Adrenal gland (tissue), 9 donors: ENCODE measurements at regions not wholly inside any gene's neighbourhood (a gene's known extent, or its start where the extent isn't known, plus 50 kb on each side); places are given as distances from the start of the nearest gene placed in this dataset.

Source experiments
- DNase-seq, 7 donors: peaks; one replicate each; pipeline ENCODE4 v3.0.0-alpha.2; 2019 to 2020
- H3K27ac ChIP-seq, 5 donors: fragments of 200-600 bp; sonication (generic) in 4 of 5; 1 replicate in 3 of 5; 2 replicates in 2 of 5; pipeline versions ENCODE4 v1.5.1 to v1.8.0; 2016 to 2020; ENCODE audit warnings: mild to moderate bottlenecking in 1 of 5
- H3K27me3 ChIP-seq: fragments of 200-600 bp; 2 replicates; pipeline ENCODE4 v1.8.0; 2021
- H3K36me3 ChIP-seq, 2 donors: fragments of 200-600 bp; replicated peaks in 1 of 2; 1 replicate in 1 of 2; 2 replicates in 1 of 2; pipeline versions ENCODE4 v1.5.1 to v1.8.0; 2018 to 2022
- H3K4me1 ChIP-seq, 2 donors: fragments of 200-600 bp; replicated peaks in 1 of 2; 1 replicate in 1 of 2; 2 replicates in 1 of 2; pipeline versions ENCODE4 v1.5.1 to v1.8.0; 2018 to 2021
- H3K4me3 ChIP-seq, 4 donors: fragments of 200-600 bp; sonication (generic) in 3 of 4; one replicate each; pipeline ENCODE4 v1.5.1; 2016 to 2018
- H3K9me3 ChIP-seq, 3 donors: fragments of 200-600 bp; sonication (generic) in 1 of 3; replicated peaks in 1 of 3; 1 replicate in 2 of 3; 2 replicates in 1 of 3; pipeline versions ENCODE4 v1.5.1 to v1.8.0; 2016 to 2021
- POLR2A ChIP-seq, 2 donors: fragments of 450-650 bp; IDR thresholded peaks; one replicate each; pipeline ENCODE4 v1.6.1; 2017; ENCODE audit warnings: antibody characterized with exemption in 2 of 2, mild to moderate bottlenecking in 2 of 2, moderate library complexity in 1 of 2
- WGBS, 4 donors: extraction: QIAGEN DNeasy Blood & Tissue Kit in 2 of 4; methylation state at CpG; one replicate each; pipeline versions ENCODE4 v1.1.5 to v1.1.7; 2013 to 2017; 5-methylcytosine and 5-hydroxymethylcytosine counted together
- intact Hi-C, 2 donors: fragments of 100-400 bp; cut with DNase I; formaldehyde crosslinking; loops; one replicate each; pipeline versions ENCODE4 v1.14.1 to v1.15.0; 2022 to 2023
- small RNA-seq, 2 donors: library from RNA; depleted of rRNA; stranded (forward); fragments of <200 nt; gene quantifications; one replicate each; pipeline ENCODE3, GENCODE V24; 2016
- TF ChIP-seq, protein P1 (sequence below), 6 experiments: fragments of 450-650 bp in 4 of 6; fragments of 200-600 bp in 2 of 6; sonication (generic) in 1 of 6; IDR thresholded peaks; 1 replicate in 5 of 6; 2 replicates in 1 of 6; pipeline versions ENCODE4 v1.5.1 to v1.8.0; 2016 to 2021; ENCODE audit warnings: antibody characterized with exemption in 6 of 6, mild to moderate bottlenecking in 2 of 6, moderate library complexity in 1 of 6
- donor health status: healthy with polysubstance abuse.
- donor health status: Bipolar disorder and iron deficiency.
- donor health status: DM: yes; HTN: yes; CAD: no.
- donor health status: DM: no; HTN: no; CAD: no.
- donor health status: DM: no; HTN: no; CAD: no.

DNA sequence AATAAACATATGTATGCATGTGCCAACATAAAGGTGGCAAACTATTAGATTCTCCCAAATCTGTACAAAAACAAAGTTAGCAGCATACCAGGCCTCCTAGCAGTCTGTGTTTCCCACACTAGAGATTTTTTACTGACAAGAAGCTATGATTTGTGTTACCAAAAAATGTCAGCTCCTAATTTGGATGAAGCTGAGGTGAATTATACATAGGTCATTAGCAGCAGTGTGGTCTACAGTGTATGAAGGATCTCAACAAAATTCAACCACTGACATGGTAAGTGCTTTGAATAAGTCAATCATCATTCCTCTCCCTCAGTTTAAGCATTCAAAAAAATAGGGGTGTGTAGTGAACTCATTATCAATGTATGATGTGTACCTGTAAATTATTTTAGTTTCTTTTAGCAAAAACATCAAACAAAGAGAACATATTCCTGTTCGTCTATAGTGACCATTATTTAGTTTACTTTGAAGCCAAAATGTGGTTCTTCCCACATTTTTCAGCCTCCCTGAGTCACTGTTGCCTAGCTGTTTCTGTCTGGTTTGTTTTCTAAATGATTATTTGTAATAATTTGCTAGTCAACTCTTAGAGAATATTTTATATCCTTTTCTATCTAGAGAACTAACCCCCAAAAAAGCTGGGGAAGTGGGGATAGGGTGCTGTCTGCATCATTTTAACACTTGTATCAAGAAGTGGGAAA, 52.1 kb upstream of the RGMB start:
- intact Hi-C loops = no loop called here
- DNase-seq = no peak
- Histone ChIP-seq H3K27ac (no peak overlapping the region), H3K27me3 (no peaks in the 10 kb centered on the region), H3K36me3 (no peaks in the 10 kb centered on the region), H3K9me3 (no peaks in the 10 kb centered on the region), H3K4me3 (no peak overlapping the region), H3K4me1 (no peaks in the 10 kb centered on the region)
- no peak for TF ChIP-seq POLR2A (IDR thresholded peaks at IDR 0.05)
- TF ChIP-seq, protein P1, sequence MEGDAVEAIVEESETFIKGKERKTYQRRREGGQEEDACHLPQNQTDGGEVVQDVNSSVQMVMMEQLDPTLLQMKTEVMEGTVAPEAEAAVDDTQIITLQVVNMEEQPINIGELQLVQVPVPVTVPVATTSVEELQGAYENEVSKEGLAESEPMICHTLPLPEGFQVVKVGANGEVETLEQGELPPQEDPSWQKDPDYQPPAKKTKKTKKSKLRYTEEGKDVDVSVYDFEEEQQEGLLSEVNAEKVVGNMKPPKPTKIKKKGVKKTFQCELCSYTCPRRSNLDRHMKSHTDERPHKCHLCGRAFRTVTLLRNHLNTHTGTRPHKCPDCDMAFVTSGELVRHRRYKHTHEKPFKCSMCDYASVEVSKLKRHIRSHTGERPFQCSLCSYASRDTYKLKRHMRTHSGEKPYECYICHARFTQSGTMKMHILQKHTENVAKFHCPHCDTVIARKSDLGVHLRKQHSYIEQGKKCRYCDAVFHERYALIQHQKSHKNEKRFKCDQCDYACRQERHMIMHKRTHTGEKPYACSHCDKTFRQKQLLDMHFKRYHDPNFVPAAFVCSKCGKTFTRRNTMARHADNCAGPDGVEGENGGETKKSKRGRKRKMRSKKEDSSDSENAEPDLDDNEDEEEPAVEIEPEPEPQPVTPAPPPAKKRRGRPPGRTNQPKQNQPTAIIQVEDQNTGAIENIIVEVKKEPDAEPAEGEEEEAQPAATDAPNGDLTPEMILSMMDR (IDR thresholded peaks at IDR 0.05) = no peak
- 40 to 60% (median 50%) methylated on average over 1 of the region's 1 CpG for WGBS, 4 donors

DNA sequence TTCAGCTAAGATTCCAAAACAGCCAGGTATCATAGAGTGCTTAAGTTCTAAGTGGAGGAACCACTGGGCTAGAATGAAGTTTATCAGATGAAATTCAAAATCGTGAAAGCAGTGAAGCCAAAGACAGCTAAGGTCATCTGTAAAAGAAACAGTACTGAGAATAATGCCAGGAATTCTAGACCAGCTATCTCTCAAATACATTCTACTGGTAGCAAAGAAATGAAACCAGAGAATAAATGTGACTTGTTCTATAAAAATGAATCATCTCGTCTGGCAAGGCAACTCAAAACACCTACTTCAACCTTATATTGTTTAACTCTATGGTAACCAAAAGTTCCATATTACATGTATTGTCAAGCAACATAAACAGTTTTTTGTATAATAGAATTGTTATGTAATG, 51.3 kb upstream of the RGMB start:
- 21 to 27% (median 23%) methylated on average over 2 of the region's 2 CpGs for WGBS, 4 donors
- Histone ChIP-seq H3K9me3 (no peaks in the 10 kb centered on the region), H3K4me3 (no peak overlapping the region), H3K36me3 (no peaks in the 10 kb centered on the region), H3K27me3 (no peaks in the 10 kb centered on the region), H3K4me1 (no peaks in the 10 kb centered on the region), H3K27ac (no peak overlapping the region)
- TF ChIP-seq POLR2A (IDR thresholded peaks at IDR 0.05) = no peak
- TF ChIP-seq, protein P1 (IDR thresholded peaks at IDR 0.05) = no peak
- DNase-seq = no peak
- intact Hi-C loops = no loop called here

DNA sequence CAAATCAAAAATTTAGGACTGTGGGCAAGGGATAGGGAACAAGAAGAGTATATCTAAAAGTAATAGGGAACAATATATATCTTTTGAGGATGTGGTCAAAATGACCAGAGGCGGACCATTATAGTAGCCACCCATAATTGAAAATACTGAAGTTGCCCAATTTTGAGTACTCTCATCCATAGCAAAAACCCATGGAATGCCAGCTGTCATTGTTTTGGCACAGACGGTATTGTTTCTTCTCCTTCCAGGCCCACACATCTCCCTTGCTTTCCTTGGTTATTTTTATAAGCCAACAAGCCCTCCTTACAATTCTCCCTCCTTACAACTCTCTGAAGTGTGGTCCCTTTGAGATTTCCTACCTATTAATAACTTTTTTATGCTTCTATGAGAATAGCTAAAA, 50.4 kb upstream of the RGMB start:
- Histone ChIP-seq H3K9me3 (no peaks in the 10 kb centered on the region), H3K27ac (no peak overlapping the region), H3K27me3 (no peaks in the 10 kb centered on the region), H3K36me3 (no peaks in the 10 kb centered on the region), H3K4me3 (no peak overlapping the region), H3K4me1 (no peaks in the 10 kb centered on the region)
- WGBS, 4 donors = 79 to 89% (median 81%) methylated on average over 2 of the region's 2 CpGs
- DNase-seq = no peak
- intact Hi-C loops = no loop called here
- TF ChIP-seq, protein P1 (IDR thresholded peaks at IDR 0.05) = no peak
- TF ChIP-seq POLR2A (IDR thresholded peaks at IDR 0.05) = no peak

Small RNA genes in the stretch of these regions (small RNA-seq; reads per million reads assigned to genes)
- gene AC008834.1 (0 reads per million in 2 donors), gene AC074133.1 (0 reads per million in 2 donors), gene MRPS35P2 (0 reads per million in 2 donors)
